ENCODE measurements at regions not wholly inside any gene's neighbourhood (a gene's known extent, or its start where the extent isn't known, plus 50 kb on each side); places are given as distances from the start of the nearest gene placed in this dataset.
"Not testable (repeated sequence)": the region's sequence is repeated elsewhere in the genome, so short reads cannot be mapped to it uniquely, and the experiment has no call there.

DNA sequence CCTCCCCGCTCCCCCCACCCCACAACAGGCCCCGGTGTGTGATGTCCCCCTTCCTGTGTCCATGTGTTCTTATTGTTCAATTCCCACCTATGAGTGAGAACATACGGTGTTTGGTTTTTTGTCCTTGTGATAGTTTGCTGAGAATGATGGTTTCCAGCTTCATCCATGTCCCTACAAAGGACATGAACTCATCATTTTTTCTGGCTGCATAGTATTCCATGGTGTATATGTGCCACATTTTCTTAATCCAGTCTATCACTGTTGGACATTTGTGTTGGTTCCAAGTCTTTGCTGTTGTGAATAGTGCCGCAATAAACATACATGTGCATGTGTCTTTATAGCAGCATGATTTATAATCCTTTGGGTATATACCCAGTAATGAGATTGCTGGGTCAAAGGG is 104.3 kb downstream of the MTPN start:
- not testable (repeated sequence) for DNase-seq

DNA sequence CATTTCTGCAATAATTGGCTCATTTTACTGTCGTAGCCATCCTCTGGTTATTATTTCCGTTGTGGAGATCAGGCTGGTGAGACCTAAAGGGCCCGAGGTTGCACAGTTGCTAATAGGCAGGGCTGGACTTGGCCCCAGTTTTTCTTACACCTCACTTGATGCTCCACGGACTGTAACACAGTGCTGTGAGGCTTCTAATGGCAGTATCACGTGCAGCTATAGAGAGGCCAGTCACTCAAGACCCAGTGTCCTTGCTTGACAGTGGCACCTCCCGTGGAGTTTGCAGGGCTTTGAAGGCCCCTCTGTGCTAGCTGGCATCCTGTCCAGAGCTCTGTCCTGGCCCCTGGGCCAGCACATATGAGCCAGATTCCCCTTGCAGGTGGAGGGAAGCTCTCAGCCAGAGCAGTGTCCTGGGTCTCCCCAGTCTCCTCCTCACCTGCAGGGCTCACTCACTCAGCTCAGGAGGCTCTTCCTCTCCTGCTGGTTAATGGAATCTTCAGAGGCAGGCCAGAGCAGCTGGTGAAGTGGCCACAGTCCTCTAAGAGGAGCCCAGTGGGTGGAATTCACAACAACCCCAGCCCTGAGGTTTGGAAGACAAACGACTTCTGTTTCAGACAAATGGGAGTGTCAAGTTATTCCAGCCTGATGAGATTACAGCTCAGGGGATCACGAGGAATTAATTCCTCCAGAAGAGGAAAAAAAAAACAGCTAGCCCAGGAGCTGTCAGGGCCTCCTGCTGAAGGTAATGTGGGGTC is 114.2 kb upstream of the FAM180A start:
- DNase-seq, result no peak

DNA sequence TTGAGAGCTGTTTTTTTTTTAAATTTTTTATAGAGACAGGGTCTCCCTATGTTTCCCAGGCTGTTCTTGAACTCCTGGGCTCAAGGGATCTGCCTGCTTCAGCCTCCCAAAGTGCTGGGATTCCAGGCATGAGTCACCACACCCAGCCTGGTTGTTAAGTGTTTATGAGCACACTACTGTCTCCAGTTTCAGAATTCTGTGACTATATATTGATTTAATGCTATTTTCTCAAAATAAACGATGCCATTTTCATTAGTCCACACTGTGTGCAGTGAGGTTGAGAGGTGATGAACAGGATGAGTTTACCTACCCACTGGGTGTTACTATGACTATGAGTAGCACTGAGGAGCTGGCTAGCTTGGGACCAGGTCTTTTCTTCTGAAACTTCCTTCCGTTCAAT is 110.9 kb upstream of the FAM180A start:
- no peak for DNase-seq

DNA sequence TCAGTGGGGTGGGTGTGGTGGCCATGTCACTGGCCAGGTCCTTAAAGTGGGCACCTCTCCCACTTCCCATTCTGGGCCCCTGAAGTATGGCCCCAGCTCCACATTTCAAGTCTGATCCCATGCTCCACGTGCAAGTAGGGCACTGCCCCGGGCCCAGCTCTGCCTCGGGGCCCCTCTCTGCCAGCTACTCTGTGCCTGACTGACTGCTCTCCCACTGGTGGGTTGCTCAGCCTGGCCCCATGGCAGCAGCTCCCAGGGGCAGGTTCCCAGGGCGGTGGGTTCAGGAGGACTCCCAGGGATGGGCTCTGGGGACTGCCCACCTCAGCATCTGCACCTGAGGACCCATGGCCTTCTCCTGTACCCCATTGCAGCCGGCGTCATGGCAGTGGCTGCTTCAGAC is 110.2 kb upstream of the FAM180A start:
- DNase-seq, result no peak

DNA sequence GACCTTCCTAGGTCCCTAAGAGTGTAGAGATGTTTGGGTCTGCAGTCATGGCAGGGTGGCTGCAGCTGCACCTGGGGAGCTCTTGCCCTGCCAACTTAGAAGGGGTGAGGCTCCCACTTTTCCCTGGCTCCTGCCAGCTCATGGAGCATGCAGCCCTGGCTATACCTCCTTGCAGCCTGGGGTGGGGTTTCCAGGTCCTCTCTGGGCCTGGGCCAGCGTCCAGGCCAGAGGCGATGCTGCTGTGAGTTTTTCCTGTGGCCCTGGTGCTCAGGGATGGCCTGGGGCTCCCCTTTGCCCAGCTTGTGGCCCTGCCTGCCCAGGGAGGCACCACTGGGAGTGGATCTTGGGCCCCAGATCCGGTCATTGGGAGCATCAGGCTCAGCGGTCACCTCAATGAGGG is 109.8 kb upstream of the FAM180A start:
- DNase-seq, result no peak

DNA sequence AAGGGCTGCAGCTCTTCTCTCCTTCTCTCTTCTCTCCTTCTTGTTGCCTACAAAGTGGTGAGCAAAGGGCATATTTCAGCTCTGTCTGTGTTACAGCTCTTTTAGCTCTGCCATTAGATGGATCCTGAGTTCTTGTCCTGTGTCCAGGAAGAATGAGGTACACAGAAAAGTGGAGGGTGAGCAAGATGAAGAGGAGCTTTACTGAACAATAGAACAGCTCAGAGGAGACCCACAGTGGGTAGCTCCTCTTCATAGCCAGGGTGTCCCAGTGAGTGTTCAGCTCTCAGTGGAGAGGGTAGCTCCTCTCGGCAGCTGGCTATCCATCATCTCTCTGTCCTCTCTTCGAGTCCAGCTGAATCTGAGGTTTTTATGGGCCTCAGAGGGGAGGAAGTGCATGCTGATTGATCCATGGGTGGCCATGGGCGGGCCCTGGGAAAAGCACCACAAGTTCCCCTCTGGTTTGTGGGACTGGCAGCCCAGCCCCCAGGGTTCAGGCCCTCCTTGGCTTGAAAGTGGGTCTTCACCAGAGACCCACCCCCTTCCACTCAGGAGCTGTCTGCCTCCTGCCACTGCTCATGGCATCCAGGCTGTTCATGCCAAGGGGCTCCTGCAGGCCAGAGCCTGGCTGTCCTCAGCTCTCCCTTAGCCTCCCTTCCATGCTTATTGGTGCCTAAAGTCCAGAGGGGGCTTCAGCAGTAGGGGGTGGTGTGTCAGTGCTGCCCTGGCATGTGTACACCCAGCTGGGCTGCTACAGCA is 109.1 kb upstream of the FAM180A start:
- no peak for DNase-seq

DNA sequence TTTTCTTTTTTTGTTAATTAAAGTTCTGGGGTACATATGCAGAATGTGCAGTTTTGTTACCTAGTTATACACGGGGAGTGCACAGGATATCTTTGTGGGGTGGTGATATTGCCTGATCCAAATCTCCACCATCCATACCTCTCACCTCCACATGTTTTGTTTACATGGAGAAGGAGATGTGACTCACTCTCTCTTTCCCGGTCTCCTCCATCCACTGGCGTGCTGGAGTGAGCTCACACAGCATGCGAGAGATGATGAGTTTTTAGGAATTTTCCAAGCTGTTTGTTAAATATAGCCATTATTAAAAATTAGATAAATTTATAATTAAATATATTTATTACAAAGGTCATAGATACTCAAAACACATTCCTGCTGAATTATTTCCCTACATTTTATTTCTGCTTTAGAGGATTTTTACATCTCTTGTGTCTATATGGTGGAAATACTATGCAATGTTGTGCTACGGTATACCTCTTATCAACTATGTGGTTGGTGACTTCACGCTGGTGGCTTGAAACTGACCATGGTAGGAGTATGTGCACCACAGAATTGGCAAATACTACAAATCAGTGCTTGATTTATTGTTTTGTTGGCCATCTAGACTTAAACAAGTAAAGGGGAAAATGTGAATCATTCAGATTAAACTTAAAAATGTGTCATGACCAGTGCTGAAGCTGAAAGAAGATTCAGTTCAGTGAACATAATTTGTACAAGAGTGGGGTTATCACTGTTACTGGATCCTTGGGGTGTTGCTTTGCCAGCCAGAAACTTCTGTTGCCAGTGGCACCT is 107.9 kb upstream of the FAM180A start:
- no peak for DNase-seq

DNA sequence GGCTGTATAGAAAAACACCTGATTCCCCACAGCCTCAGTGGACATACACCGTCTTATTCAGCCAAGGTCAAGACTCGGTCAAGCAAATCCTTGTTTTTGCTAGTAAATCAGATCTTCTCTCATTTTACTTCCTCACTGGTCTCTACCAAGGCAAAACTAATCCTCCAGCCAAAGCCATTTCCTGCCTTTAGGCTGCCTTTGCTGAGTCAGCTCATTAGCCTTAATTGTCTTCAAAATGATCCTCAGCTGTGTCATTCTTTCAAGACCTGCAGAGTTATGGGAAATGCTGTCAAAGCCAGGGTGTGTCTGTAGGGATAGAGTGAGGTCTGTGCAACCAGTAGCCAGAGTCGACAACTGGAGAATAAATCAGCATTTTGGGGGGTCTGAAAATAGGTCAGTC is 107.2 kb upstream of the FAM180A start:
- peak; percentile 14 for DNase-seq

DNA sequence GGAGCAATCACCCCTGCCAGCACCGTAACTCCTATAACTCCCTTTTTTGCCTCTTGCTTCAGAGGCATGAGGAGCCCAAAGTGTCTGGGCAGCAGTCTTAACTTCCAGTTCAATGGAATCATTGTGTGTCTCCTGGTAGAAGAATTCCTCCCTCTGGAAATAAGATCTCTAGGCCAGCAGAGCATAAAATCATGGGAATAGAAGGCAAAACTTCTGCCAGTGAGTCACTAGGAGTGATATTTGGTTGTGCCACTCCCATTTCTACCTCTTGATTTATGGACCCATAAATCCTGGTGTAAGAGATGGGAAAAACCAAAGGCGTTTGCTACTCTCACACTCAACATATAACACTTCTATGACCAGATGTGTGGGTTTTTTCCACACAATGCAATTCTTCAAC is 104.9 kb upstream of the FAM180A start:
- no peak for DNase-seq

DNA sequence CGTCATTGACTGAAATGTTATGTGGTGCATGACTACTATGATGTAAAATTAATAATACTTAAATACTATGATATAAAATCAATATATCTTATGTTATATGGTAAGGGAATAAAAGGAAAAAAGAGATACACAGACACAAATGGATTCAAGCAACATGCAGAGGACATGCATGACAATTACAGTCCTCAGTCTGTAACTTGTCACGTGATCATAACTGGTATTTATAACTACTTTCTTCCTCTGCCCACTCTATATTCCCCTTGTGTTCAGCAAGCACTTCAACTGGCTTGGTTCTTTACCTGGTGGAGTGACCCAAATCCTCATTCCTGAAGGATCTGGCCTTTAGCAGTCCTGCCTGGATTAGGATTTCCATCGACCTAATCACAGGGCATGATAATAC is 104.4 kb upstream of the FAM180A start:
- no peak for DNase-seq

DNA sequence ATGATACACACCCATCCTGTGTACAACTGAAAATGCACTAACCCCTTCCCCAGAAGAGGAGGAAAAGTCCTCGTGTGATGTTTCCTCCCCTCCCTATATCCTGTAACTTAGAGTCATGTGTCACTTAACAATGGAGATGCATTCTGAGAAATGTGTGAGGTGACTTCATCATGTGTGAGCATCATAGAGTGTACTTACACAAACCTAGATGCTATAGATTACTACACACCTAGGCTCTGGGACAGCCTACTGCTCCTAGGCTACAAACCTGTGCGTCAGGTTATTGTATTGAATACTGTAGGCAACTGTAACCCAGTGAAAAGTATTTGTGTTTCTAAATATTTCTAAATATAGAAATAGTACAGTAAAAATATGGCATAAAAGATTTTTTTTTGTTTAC is 98.6 kb upstream of the FAM180A start:
- DNase-seq, result no peak

DNA sequence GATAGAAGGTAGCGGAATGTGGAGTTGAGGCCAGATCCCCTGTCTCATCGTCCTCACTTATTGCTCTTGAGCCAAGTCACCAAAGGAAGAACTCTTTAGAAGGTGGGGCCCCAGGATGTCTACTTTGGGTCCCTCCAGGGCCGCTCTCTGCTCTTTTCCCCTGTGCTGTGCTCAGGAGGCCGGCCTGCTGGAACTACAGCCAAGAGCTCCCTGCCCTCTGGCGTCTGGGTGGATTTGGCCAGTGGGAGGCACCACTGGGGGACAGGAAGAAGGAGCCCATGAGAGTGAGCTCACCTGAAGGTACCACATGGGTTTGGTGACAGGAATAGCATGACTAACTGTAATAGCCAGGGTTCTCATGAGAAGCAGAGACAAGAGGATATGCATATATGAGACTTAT is 97.7 kb upstream of the FAM180A start:
- no peak for DNase-seq

DNA sequence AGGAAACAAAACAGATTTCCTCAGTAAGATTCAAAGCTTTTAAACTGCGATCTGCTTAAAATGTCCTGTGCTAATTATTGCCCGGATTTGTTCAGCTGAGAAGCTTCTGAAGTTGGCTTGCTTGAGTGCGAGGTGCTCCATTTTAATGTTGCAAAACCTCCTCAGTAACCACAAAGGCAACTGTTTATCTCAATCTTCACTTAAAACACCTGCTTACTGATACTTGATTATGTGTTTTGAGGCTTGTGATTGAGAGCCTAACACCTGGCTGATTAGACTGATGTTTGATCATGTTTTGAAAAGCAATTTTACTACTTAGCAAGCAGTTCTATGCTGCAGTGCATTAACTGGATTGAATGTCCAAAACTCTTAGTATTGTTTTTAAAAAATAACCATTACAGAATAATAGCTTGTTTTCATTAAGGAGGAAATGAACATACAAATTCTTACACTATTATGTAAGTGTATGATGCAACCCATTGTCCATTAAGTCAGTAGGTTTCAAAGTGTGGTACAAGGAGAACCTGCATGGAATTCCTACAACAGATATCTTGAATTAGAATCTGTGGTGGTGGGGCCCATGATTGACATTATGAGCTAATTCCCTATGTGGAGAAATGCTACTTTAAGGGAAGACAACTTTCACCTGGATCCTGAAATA is 96.9 kb upstream of the FAM180A start:
- no peak for DNase-seq

DNA sequence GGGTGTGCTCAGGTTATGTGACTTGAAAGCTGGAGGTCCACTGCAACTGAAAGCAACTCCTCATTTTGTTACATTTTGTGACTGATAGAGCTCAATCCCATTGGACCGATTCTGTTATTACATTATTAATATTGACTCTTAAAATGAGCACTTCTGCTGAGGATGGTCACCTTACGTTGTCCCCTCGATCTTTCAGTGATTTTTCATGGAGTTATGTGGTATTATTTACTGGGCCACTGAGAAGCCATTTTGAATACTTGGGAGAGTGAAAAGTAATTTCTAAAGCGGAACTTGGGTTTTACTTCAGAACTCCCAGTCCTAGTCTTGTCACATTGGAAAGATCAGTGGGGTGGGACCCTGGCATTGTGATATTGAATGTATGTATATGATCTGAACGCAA is 96.3 kb upstream of the FAM180A start:
- DNase-seq, result no peak

DNA sequence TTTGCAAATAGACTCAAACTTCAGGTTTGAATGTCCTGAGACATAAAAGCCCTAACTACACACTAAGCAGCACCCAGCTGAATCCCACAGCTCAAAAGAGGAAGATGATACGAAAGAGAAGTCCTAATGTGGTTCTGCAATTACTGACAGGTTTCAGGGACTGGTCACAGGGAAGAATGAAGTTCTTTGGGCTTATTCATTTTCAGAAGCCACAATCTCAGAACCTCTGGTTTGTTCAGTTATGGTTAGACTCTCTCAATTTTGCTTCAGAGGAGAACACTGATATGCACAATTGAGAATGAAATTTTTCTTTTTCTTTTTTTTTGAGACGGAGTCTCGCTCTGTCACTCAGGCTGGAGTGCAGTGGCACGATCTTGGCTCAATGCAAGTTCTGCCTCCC is 94.6 kb upstream of the FAM180A start:
- no peak for DNase-seq

DNA sequence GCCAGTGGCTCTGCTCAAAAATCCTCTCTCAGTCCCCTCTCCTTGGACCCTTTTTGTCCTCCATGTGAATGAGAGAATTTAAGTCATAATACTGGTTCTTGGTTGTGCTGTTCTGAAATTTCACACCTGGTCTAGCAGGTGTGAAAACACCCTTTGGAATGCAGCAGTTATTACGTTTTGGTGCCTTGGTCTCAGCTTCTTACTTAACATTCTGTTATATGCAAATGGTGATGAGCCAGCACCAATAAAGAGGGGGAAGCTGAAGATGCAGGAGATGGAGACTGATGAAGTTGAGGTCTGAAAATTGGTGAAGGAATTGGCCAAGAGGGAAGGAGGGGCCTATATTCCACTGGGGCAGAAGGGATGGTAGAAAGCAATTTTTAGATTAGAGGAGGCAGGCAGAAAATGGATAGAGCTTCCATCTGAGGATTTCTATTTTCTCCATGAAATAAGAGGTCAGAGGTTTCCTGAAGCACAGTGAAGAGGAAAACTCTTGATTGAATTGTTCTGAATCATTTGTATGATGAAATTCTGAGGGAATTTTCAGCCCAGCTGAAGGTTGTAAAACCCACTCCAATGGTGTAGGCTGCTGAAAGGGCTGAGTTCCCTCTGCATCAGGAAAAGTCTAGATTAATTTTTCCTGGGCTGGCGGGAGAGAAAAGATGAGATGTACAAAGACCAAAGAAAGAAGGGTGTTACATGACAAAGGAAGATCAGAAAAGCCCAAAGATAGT is 94.0 kb upstream of the FAM180A start:
- DNase-seq, result no peak

DNA sequence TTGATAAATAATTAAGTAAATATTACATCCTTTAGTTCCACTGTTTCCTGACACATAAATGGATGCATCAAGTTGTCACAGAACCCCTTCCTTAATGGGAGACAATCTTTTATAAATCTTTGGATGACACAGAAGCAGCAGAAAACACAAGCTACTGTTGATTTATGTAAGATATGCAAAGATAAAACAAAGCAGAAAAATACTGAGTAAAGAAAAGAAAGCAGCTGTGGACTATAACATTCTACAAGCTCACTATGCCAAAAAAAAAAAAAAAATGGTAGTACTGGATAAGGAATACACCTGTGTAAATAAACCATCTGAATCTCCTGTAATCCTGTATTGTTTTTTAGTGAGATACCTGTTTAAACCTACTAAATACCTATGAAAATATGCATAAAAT is 92.0 kb upstream of the FAM180A start:
- DNase-seq, result no peak

DNA sequence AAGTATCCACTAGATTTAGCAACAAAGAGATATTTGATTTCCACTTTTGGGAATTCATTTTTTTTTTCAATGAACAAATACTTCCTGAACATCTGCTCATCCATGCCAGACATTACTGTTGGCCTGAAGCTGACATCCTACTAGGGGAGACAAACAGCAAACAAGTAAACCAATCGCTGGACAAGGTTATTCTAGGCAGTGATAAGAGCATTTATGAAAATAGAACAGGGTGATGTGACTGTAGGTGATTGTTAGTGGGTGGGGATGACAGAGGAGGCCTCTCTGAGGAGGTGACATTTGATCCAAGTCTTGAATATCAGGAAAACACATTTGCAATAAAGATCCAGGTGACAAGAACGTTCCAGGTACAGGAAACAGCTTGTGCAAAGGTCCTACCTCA is 89.1 kb upstream of the FAM180A start:
- no peak for DNase-seq

DNA sequence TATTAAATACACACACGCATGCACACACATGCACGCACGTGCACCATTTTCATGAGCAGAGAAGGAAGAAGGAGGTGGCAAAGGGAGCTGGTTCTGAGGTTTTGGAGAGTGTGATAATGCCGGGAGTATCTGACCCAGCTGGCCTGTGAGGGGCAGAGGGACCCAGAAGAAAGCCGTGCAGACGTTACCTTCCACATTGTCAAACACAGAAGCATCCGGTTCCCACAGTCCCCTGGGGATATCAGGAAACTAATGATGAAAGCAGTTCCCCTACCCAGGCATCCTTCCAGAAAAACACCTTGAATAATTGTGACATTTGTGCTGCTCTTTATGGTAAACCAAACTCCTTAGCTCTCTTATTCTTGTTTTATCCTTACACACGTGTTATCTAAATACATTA is 85.7 kb upstream of the FAM180A start:
- DNase-seq, result no peak

DNA sequence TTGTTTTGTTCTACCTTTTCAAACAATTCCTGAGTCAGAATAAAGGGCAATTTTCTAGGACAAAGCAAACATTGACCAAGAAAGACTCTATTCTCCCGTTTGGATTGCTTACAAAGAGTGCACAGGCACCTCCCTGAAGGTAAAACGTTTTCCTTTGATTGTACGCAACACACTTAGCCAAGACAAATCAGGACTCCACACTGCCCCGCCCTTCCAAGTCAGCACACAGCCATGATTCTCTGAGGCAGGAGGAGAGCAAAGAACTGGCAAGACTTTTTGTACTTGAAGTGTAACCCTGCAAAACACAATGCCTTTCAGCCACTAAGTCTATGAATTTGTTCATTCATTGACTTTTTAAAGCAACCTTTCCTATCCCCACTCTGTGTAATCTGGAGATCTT is 85.0 kb upstream of the FAM180A start:
- no peak for DNase-seq

DNA sequence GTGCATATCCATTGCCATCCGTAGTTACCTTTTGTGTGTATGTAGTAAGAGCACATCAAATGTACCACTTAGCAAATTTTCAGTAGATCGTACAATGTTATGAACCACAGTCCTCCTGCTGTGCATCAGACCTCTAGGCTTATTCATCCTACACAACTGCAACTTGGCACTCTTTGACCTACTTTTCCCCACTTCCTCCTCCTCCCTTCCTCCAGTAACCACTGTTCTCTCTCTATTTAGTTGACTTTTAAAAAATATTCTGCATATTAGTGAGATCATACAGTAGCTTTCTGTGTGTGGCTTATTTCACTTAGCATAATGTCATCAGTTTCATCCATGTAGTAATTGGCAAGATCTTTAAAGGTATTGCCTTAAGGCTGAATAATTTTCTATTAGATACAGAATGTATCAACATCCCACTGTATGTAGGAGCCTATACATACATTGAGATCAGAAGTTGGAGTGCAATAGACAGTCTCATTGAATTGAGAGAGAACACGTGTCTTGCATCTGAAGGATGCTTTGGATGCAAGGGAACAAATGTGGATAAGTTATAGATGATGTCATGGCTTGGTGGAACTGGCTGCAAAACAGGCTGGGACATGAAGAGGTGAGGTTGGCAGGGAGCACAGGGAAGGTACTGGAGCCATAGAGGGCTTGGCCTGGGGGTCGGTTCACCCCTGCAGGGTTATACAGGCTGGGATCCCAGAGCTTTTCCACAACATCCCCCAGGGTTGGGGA is 83.0 kb upstream of the FAM180A start:
- no peak for DNase-seq
